Lower leg skin (tissue), 3 donors: ENCODE measurements at regions not wholly inside any gene's neighbourhood (a gene's known extent, or its start where the extent isn't known, plus 50 kb on each side); places are given as distances from the start of the nearest gene placed in this dataset.

Experiments
- POLR2A ChIP-seq, 2 donors: fragments of 450-650 bp; IDR thresholded peaks; one replicate each; pipeline ENCODE4 v1.6.1; 2016 to 2017; ENCODE audit warnings: antibody characterized with exemption in 2 of 2, mild to moderate bottlenecking in 1 of 2, moderate library complexity in 1 of 2
- TF ChIP-seq, protein P1 (sequence below), 3 donors: fragments of 450-650 bp; IDR thresholded peaks; one replicate each; pipeline ENCODE4 v1.5.1; 2016; ENCODE audit warnings: antibody characterized with exemption in 3 of 3, mild to moderate bottlenecking in 3 of 3, moderate library complexity in 2 of 3

DNA sequence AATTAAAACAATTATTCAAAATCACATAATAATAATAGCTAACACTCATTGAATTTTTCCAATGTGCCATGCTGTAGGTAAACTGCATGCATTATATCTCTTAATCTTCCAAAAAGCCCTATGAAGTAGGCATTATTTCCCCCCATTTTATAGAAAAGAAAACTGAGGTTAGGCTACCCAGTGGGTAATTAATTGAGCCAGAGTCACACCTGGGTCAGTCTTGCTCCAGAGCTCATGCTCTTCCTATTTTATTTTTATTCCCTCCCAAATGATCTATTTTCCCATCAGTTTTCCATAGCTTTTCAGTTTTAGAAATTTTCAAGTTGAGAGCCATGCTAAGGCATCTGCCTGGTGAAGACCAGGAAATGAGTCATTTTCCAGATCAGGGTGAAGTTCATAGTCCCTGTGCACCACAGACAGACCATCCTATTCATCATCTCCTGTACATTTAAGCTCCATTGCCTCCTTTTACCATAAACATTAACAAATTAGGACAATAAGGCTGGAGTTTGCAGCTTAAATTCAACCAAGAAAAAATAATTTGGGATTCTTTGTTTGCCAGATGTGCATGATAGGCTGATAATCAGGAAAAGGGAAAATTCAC lies 417.3 kb downstream of the OTOL1 start:
- TF ChIP-seq, protein P1, sequence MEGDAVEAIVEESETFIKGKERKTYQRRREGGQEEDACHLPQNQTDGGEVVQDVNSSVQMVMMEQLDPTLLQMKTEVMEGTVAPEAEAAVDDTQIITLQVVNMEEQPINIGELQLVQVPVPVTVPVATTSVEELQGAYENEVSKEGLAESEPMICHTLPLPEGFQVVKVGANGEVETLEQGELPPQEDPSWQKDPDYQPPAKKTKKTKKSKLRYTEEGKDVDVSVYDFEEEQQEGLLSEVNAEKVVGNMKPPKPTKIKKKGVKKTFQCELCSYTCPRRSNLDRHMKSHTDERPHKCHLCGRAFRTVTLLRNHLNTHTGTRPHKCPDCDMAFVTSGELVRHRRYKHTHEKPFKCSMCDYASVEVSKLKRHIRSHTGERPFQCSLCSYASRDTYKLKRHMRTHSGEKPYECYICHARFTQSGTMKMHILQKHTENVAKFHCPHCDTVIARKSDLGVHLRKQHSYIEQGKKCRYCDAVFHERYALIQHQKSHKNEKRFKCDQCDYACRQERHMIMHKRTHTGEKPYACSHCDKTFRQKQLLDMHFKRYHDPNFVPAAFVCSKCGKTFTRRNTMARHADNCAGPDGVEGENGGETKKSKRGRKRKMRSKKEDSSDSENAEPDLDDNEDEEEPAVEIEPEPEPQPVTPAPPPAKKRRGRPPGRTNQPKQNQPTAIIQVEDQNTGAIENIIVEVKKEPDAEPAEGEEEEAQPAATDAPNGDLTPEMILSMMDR (IDR thresholded peaks at IDR 0.05) = no peak
- TF ChIP-seq POLR2A (IDR thresholded peaks at IDR 0.05) = no peak
